Fibroblast of the aortic adventitia (primary cell): ENCODE measurements at regions not wholly inside any gene's neighbourhood (a gene's known extent, or its start where the extent isn't known, plus 50 kb on each side); places are given as distances from the start of the nearest gene placed in this dataset.

ENCODE experiments used
- DNase-seq: peaks from one replicate; pipeline ENCODE4 v3.0.0-alpha.2; 2010; ENCODE audit warnings: low read depth
- H3K4me3 ChIP-seq: 2 replicates; pipeline ENCODE4 v1.5.1; 2011; ENCODE audit warnings: low read depth, mild to moderate bottlenecking, control low read depth, low read length, moderate library complexity
- CTCF ChIP-seq: IDR thresholded peaks from 2 replicates; pipeline ENCODE4 v1.5.1; 2011; ENCODE audit warnings: mild to moderate bottlenecking, low read length, control low read depth, inconsistent platforms; ENCODE audit not compliant: insufficient read depth

- no peak overlapping the region for H3K4me3 ChIP-seq
- no peak for DNase-seq
- no peak for TF ChIP-seq CTCF
These were observed 111.8 kb upstream of the PSMD7 start for GRCh38 chr16:74184839-74185238.

- DNase-seq: no peak
- H3K4me3 ChIP-seq: no peak overlapping the region
- no peak for TF ChIP-seq CTCF
These were observed 112.8 kb upstream of the PSMD7 start for GRCh38 chr16:74183601-74184360.

GRCh38 chr16:74169687-74170376 is 126.8 kb upstream of the PSMD7 start:
- TF ChIP-seq CTCF: no peak
- no peak overlapping the region for H3K4me3 ChIP-seq
- DNase-seq: no peak

- no peak for TF ChIP-seq CTCF
- H3K4me3 ChIP-seq: no peak overlapping the region
- DNase-seq: no peak
These were observed 127.5 kb upstream of the PSMD7 start for GRCh38 chr16:74169066-74169465.

GRCh38 chr16:74168445-74168844 is 128.2 kb upstream of the PSMD7 start:
- no peak overlapping the region for H3K4me3 ChIP-seq
- DNase-seq: no peak
- no peak for TF ChIP-seq CTCF

- no peak overlapping the region for H3K4me3 ChIP-seq
- no peak for DNase-seq
- TF ChIP-seq CTCF: no peak
These were observed 130.2 kb upstream of the PSMD7 start for GRCh38 chr16:74166456-74166855.
